Non-pigmented ciliary epithelial cell (primary cell): ENCODE measurements at regions not wholly inside any gene's neighbourhood (a gene's known extent, or its start where the extent isn't known, plus 50 kb on each side); places are given as distances from the start of the nearest gene placed in this dataset.

Experiments
- DNase-seq: peaks from one replicate; pipeline ENCODE4 v3.0.0-alpha.2; 2010; ENCODE audit warnings: low read depth

DNA sequence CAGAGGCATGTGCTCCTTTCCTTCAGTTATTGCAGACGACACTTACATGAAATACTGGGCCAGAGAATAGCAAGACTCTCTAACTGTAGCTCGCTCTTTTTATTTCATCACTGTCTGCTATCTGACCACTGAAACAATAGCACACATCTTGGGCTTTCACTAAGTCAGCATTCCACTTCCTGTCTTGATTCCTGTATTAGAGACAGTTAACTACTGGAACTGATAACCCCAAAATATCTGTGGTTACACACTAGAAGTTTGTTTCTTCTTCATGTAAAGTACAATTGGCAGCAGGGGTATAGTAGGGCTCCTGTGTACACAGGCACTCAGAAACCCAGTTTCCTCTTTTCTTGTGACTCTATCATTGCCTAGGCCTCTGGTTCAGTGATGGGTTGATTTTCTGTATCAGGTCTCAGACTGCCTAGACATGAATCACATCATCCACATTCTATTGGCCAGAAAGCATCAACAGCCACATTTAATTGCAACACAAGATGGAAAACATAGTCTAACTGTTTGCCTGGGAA lies 230.2 kb upstream of the CD96 start:
- DNase-seq = no peak

GRCh38 chr3:111314181-111314873 lies 227.7 kb upstream of the CD96 start:
- no peak for DNase-seq

GRCh38 chr3:111314898-111315297 lies 227.1 kb upstream of the CD96 start:
- DNase-seq = no peak

GRCh38 chr3:111315930-111316587 lies 225.9 kb upstream of the CD96 start:
- no peak for DNase-seq

DNA sequence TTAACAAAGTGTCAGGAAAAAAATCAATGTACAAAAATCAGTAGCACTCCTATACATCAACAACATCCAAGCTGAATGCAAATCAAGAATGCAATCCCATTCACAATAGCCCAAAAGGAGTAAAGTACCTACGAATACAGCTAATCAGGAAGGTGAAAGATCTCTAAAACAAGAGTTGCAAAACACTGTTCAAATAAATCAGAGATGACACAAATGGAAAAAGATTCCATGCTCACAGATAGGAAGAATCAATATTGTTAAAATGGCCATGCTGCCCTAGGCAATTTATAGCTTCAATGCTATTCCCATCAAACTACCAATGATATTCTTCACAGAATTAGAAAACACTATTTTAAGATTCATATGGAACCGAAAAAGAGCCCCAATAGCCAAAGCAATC lies 223.7 kb upstream of the CD96 start:
- DNase-seq = no peak

DNA sequence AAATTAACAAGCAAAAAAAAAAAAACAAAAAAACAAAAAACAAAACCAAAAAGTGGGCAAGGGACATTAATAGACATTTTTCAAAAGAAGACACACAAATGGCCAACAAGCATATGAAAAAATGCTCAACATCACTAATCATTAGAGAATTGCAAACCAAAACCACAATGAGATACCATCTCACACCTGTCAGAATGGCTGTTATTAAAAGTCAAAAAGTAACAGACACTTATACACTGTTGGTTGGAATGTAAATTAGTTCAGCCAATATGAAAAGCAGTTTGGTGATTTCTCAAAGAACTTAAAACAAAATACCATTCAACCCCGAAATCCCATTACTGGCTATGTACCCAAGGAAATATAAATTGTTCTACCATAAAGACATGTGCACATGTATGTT lies 222.4 kb upstream of the CD96 start:
- DNase-seq = no peak

- no peak for DNase-seq
Observed at GRCh38 chr3:111321786-111322185, 220.2 kb upstream of the CD96 start.

- no peak for DNase-seq
Observed at GRCh38 chr3:111323019-111323418, 219.0 kb upstream of the CD96 start.

- no peak for DNase-seq
Observed at GRCh38 chr3:111324151-111324550, 217.8 kb upstream of the CD96 start.

DNA sequence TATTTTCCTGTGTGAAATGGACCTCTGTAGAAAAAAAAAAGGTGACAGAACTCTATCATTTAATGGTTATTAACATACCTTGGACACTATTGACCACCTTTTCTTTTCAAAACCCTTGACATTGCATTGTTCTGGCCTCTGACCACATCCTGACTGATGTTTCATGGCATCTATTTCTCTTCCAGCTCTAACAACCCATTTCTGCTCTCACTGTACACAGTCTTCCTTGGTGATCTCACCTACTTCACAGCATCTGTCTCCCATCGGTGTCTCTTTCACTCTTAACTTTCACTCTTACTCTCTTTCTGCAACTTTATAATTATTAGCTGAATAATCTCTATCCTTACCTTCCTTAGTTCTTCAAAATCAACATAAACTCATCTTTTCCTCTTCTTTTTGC lies 217.4 kb upstream of the CD96 start:
- DNase-seq = no peak

DNA sequence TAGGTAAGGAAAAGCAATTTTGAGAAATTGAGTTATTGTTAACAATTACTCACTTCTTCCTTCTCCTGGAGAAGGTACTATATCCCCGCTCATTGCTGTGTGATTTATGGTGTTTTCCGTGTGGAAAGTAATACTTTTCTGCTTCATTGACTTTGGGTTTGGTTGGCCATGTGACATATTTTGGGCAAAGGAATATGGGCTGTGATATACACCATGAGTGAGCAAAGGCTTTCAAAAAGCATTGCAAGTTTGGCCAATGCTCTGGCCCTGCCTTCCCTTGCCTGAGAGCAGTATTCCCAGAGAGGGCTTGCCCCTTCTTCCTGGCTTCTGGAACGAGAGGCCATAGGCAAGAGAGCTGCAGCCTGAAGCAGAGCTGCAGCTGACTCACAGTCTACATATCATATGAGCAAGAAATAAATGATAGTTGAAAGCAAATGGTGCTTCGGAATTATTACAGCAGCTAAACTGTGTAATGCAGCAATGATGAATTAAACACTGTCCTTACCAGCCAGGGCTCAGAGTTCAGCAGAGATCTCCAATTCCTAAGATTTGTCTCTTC lies 216.8 kb upstream of the CD96 start:
- DNase-seq = no peak

DNA sequence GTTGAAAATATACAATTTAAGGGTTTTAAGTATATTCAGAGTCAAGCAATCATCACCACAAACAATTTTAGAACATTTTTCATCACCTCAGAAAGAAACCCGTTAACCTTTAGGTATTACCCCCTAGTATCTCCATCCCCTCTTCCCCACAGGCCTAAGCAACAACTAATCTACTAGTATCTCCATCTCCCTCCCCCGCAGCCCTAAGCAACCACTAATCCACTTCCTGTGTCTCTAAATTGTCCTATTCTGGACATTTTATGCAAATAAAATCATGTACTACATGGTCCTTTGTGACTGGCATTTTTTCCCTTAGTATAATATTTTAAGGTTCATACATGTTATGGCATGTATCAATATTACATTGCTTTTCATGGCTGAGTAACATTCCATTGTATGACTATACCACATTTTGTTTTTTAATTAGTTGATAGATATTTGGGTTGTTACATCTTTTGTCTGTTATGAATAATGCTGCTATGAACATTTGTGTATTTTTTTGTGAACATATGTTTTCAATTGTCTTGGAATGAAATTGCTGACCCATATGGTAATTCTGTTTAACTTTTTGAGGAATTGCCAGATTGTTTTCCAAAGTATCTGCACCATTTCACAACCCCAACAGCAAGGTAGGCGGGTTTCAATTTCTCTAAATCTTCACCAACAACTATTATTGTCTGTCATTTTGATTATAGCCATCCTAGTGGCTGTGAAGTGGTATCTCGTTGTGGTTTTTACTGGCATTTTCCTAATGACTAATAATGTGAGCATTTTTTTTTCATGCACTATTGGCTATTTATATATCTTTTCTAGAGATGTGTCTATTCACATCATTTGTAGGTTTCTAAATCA lies 215.6 kb upstream of the CD96 start:
- DNase-seq = no peak

DNA sequence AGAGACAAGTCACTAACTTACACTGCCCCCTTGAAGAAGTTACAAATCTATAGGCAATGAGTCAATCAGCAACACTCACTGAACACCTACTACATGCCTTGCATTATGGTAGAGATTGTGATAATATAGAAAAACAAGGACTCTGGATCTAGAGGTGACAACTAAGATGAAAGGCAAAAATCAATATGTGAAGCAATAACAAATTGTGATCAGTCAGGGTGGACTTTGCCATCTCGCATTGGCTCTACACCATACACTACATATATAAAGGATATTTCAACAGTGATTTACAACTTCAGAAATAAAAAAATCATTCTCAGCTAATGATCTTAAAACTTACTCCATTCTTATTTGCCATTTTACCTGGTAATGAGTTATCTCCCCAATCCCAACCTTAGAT lies 210.7 kb upstream of the CD96 start:
- DNase-seq = no peak

DNA sequence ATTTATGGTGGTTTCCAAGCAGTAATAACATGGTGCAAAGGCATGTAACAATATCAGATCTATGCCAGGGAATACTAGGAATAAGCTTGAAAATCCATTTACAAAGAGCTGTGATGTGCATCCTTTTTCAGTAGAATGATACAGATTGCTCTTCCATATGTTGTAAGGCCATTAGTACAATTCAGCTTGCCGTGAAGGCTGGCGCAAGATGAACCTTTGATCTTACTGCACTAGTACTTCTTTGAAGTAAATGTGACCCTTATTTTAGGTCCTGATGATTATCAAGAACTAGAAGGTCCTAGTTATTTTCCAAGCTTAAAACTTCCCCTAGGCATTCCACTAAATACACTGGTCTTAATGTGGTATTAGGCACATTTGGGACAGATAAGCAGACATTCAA lies 210.1 kb upstream of the CD96 start:
- DNase-seq = no peak

GRCh38 chr3:111332488-111333080 lies 209.4 kb upstream of the CD96 start:
- no peak for DNase-seq

DNA sequence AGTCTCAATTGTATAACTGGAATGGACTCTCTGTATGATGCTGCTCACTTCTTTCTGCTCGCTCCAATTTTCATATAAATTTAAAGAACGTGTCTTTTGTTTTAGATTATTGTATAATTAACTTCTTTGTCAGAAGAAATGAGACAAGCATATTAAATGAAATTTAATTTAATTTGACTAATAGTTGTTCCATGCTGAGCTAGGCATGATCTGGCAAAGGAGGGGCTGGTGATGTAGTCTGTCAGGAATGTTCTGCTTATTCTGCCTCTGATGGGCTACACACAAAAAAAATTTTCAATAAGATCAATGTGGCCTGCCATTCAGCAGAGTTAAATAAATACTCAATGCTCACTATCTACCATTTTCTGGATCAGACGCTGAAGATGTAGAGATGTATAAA lies 208.4 kb upstream of the CD96 start:
- no peak for DNase-seq

GRCh38 chr3:111335512-111336303 lies 206.3 kb upstream of the CD96 start:
- no peak for DNase-seq

GRCh38 chr3:111336511-111336910 lies 205.5 kb upstream of the CD96 start:
- no peak for DNase-seq

DNA sequence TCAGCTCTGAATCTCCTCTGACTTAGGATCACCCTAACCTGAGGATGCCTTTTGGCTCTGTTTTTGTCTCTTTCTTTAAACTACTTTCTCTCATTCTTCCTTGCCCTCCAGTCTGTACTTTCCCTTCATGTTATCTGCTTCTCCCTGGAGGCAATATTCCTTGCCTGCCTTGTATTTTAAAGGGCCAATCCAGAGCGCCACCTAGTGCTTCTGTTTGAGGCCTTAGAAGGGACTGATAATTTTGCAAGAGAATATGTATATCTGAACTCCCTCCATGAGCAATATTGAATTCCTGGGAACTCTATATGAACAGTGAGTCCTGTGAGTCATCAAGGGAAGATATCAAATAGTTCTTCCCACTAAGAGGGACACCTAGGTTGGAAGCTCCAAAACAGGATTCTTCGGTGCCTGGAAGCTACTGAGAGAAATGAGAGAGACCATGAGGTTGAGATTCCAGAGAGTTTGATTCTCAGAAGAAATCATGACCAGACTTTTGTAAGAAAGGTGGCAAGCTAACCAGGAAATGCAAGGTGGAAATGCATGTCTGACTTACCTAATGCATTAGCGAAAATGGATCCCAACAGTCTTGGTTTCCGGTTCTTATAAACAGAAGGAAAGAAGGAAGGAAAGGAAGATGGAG lies 203.8 kb upstream of the CD96 start:
- peak; percentile 72 for DNase-seq

- no peak for DNase-seq
Observed at GRCh38 chr3:111339017-111339416, 203.0 kb upstream of the CD96 start.

DNA sequence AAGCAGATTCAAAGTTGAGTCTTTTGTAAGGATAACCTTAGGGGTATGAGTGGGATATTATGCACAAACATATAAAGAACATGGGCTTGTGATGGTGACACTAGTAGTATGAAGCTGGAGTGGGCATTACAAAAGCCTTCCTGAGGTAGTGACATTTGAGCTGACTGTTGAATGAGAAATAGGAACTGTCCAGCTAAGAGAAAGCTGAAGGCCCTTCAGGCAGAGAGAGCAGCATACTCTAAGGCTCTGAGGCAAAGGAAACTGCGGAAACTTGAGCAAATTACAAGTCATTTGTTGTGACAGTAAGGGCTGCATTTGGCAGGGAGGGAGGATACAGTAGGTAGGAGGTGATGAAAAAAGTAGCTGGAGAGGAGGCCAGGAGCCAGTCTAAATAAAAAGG lies 190.7 kb upstream of the CD96 start:
- DNase-seq = no peak
